GM19240 (cell line): ENCODE measurements at regions not wholly inside any gene's neighbourhood (a gene's known extent, or its start where the extent isn't known, plus 50 kb on each side); places are given as distances from the start of the nearest gene placed in this dataset.

Experiments
- DNase-seq: peaks from one replicate; pipeline ENCODE4 v3.0.0; 2011; ENCODE audit warnings: low spot score; ENCODE audit not compliant: insufficient read length

GRCh38 chr9:86836266-86836665 lies 111.0 kb downstream of the GAS1 start:
- no peak for DNase-seq

GRCh38 chr9:86830356-86830755 lies 117.0 kb downstream of the GAS1 start:
- no peak for DNase-seq

- DNase-seq = no peak
Observed at GRCh38 chr9:86829496-86830046, 117.7 kb downstream of the GAS1 start.

GRCh38 chr9:86828631-86829030 lies 118.7 kb downstream of the GAS1 start:
- no peak for DNase-seq

GRCh38 chr9:86827893-86828292 lies 119.4 kb downstream of the GAS1 start:
- no peak for DNase-seq

DNA sequence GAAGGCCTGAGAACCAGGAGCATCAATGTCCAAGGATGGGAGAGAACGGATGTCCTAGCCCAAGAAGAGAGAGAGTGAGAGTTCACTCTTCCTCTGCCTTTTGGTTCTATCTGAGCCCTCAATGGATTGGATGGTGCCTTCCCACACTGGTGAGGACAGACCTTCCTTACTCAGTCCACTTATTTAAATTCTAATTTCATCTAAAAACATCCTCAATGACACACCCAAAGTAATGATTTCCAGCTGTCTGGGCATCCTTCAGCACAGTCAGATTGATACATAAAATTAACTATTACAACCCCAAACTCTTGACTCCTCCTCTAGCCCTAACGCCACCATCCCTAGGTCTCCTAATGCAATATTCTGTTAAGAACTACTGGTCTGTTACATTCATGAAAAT lies 122.0 kb downstream of the GAS1 start:
- no peak for DNase-seq

DNA sequence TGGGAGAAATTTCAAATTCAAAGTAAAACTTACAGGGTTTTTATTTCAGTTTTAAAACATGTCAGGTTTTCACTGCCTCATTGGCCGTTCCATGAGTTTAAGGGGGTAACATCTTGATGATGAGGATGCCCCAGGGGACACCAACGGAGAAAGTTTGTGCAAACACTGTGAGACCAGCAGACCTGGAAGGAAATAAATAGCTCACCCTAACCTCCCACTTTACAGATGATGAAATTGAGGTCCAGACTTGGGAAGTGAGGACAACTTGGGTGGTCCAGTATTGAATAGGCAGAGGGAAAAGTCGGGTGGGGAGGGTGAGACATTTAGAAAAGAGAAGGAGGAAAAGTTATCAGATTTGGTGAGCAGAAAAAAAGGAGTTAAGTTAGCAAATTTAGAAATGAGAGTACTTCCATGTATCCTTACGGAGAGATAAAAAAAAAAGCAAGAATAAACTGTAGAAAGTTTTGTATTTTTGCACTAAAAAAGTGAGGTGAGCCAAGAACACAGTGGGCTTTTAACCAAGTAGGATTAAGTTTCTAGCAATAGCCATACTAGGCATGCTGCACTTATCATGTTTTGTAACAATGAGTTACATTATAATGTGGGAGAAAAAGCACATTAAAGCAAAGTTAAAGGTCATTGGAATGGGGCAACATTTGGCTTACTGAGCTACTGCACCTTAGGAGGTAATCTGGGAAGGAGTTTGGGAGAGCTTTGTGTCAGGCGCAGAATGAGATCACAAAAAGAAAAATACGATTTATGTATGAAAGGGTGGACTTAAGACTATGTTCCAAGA lies 125.1 kb downstream of the GAS1 start:
- DNase-seq = no peak

GRCh38 chr9:86821006-86821845 lies 126.1 kb downstream of the GAS1 start:
- DNase-seq = no peak

GRCh38 chr9:86819552-86819951 lies 127.8 kb downstream of the GAS1 start:
- DNase-seq = no peak

DNA sequence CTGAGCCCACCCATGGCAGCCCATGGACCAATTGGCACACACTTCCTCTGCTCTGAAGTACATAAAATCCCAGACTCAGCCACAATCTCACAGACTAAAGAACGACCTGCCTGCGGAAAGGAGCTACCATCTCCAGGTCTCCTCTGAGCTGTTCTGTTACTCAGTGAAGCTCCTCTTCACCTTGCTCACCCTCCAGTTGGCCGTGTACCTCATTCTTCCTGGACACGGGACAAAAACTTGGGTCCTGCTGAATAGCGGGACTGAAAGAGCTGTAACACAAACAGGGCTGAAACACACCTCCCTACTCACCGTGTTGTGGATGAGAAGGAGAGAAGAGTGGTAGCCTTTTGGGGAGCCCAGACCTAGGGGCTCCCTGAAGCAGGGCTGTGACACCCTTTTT lies 128.7 kb downstream of the GAS1 start:
- no peak for DNase-seq

- DNase-seq = no peak
Observed at GRCh38 chr9:86816868-86817267, 130.4 kb downstream of the GAS1 start.

GRCh38 chr9:86816366-86816765 lies 130.9 kb downstream of the GAS1 start:
- no peak for DNase-seq

DNA sequence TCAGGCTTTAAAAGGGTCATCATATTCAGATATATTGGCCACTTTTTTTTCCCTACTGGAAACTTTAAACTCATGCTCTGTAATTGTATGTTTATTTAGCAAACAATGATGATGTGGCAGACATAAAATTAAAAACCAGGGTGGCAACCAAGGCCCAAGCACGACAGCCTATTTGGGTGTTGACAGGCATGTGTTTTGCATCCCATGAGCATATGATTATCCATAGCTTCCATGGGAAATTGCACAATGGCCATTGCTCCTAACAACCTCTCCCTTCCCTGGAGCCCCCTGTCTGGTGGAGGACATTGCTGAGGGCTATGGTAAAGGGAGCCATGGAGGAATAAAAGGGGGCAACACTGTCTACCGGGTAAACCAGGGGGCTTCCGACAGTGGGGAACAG lies 134.7 kb downstream of the GAS1 start:
- DNase-seq = no peak

DNA sequence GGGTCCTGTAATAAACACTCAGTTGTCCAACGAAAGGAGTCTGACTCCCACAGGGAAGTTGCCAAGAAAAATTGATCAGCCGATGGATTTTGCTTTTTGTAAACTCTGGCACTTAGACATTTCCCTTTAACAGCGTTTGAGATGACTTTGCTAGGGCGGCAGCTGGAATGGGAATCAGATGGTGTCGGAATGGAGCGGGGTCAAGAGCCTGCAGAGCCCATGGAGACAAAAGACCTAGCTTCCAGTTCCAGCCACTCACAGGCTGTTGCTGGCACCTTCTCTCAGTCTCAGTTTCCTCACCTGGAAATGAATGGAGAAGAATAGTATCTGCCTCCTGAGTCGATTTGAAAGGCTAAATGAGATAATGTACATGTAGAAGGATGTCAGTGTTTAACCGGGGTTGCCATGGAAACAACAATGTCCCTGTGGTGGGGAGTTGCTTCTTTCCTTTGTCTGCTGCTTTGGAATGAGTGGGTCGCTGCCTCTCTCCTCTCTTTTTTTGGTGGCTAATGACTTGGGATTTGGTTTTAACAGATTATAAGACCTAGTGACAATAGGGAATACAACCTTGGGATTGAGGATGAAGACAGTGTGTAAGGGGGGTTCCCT lies 137.4 kb downstream of the GAS1 start:
- DNase-seq = no peak

DNA sequence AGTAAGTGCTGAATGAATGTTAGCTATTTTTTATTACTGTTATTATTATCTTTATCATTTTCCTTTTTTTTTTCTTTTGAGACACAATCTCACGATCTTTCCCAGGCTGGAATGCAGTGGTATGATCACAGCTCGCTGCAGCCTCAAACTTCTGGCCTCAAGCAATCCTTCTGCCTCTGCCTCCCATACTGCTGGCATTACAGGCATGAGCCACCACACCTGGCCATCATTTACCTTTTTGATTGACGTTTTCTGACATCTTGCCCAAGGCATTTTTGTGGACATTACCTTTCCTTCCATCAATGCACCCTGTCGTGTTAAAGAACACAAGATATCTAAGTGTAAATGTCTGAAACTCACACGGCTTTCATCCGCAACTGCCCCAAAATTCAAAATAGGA lies 138.2 kb downstream of the GAS1 start:
- no peak for DNase-seq

DNA sequence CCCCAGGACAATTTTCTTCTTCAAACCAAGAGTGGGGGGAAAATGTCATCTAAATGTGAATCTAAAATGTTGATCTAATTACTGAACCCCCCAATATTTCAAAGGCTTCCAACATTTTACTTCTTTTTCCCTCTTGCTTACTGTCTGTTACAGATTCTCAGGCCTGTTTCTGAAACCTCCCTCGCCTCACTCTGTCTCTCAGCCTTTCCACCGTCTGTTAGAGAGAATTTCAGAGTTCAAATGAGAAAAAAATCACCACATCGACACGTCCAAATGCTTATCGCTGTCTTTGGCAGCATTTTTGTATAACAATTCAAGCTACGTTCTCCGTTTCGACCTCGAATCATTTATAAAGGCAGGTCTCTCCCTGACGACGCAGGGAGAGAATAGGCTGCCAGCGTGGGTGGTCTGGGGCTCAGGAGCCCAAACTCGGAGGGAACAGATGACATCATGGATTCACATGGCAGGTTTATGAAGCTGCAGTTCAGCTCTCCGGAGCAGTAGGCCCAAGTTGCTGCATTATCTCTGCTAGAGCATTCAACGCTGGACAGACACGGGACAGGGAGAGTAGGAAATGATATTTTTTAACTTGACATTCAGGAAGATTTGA lies 139.8 kb downstream of the GAS1 start:
- DNase-seq = no peak

DNA sequence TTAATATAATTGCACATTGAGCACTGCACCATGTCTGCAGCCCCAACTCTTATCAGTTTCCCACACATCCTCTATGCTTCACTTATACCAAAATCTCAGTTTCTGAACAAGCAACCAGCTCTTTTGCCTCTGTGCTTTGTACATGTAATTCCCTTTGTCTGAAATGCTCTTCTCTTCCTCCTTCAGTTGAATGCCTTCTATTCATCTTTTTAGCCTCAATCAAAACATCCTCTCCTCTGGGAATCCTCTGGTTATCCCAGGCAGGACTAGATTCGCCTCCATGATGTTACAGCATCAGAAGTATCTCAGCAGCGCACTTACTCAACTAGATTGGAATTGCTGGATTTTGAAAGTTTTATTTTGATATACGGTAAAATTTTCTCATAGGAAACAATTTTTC lies 143.3 kb downstream of the GAS1 start:
- DNase-seq = no peak

GRCh38 chr9:86802900-86803673 lies 144.2 kb downstream of the GAS1 start:
- no peak for DNase-seq

DNA sequence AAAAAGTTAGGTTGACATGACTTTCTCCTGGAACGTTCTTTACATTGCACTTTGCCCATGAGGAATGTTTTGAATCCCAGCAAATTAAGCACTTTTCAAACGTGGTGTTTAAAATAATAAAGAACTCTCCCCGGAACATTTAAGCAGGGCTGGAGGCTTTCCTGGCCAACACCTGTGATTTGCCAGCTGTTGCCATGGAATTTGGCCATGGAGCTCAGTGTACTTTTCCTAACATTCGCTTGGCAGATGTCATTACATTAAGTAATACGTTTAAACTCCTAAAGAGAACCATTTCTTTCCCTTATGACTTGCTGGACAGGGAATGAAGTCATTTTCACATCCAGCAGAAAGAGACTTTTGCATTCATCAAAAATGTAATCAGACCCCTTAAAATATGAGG lies 146.1 kb downstream of the GAS1 start:
- DNase-seq = no peak

GRCh38 chr9:86800681-86801080 lies 146.6 kb downstream of the GAS1 start:
- no peak for DNase-seq

DNA sequence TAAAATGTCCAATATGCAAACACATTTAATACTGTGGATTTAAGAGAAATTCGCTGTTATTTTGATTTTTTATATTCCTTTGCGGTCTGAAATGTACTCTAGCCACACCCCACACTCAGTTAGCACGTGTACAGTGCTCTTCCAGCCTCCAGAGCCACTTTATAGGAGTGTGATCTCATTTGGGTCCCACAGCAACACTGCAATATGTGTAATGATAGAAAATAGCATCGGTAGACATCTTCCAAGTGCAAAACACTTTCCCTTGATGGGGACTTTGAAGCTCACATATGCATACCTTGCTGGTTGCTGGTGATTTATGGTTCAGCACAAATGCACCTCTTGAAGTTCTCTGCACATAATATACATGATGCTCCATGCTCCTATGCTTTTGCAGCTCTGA lies 148.3 kb downstream of the GAS1 start:
- no peak for DNase-seq
